SK-N-SH treated with all-trans-retinoic acid at 6 μM for 48 hours (cell line): ENCODE measurements at regions not wholly inside any gene's neighbourhood (a gene's known extent, or its start where the extent isn't known, plus 50 kb on each side); places are given as distances from the start of the nearest gene placed in this dataset.

Experiments
- ATAC-seq: fragments of 200-7000 bp; cut with Tn5 transposase; 3 replicates; pipeline ENCODE4 v1.9.1; 2020; ENCODE audit warnings: mild to moderate bottlenecking, moderate library complexity
- ARNTL ChIP-seq: fragments of 450-650 bp; formaldehyde crosslinking; IDR thresholded peaks from 2 replicates; pipeline ENCODE4 v1.5.0; 2020; ENCODE audit warnings: low read depth, mild to moderate bottlenecking, moderate library complexity, borderline replicate concordance
- BACH2 ChIP-seq: fragments of 250-450 bp; sonication (Bioruptor Pico); IDR thresholded peaks from 2 replicates; pipeline ENCODE4 v1.9.0; 2021; ENCODE audit warnings: mild to moderate bottlenecking, borderline replicate concordance
- CREB5 ChIP-seq: fragments of 250-450 bp; sonication (Bioruptor Pico); IDR thresholded peaks from 2 replicates; pipeline ENCODE4 v1.5.1; 2020; ENCODE audit warnings: low read depth, mild to moderate bottlenecking, moderate library complexity
- CSDC2 ChIP-seq: fragments of 250-450 bp; sonication (Bioruptor Pico); IDR thresholded peaks from 2 replicates; pipeline ENCODE4 v1.5.0; 2020; ENCODE audit warnings: mild to moderate bottlenecking, moderate library complexity
- GLIS3 ChIP-seq: fragments of 250-450 bp; sonication (Bioruptor Pico); IDR thresholded peaks from 2 replicates; pipeline ENCODE4 v1.5.0; 2020; ENCODE audit warnings: mild to moderate bottlenecking, moderate library complexity
- ISL1 ChIP-seq: fragments of 250-450 bp; sonication (Bioruptor Pico); IDR thresholded peaks from 2 replicates; pipeline ENCODE4 v2.1.2; 2022; ENCODE audit warnings: mild to moderate bottlenecking, moderate library complexity
- OSR1 ChIP-seq: fragments of 250-450 bp; sonication (Bioruptor Pico); IDR thresholded peaks from 2 replicates; pipeline ENCODE4 v1.8.0; 2022; ENCODE audit warnings: moderate library complexity, mild to moderate bottlenecking, inconsistent platforms
- PATZ1 ChIP-seq: fragments of 250-450 bp; sonication (Bioruptor Pico); IDR thresholded peaks from 2 replicates; pipeline ENCODE4 v1.8.0; 2020; ENCODE audit warnings: mild to moderate bottlenecking, moderate library complexity, borderline replicate concordance
- POU6F1 ChIP-seq: fragments of 250-450 bp; sonication (Bioruptor Pico); IDR thresholded peaks from 2 replicates; pipeline ENCODE4 v1.8.0; 2021; ENCODE audit warnings: low read depth, mild to moderate bottlenecking, moderate library complexity, borderline replicate concordance
- PPARA ChIP-seq: fragments of 250-450 bp; sonication (Bioruptor Pico); IDR thresholded peaks from 2 replicates; pipeline ENCODE4 v1.5.0; 2020; ENCODE audit warnings: mild to moderate bottlenecking, borderline replicate concordance
- RARB ChIP-seq: fragments of 250-450 bp; sonication (Bioruptor Pico); IDR thresholded peaks from 2 replicates; pipeline ENCODE4 v1.8.0; 2021; ENCODE audit warnings: mild to moderate bottlenecking, moderate library complexity
- TCF4 ChIP-seq: fragments of 250-450 bp; sonication (Bioruptor Pico); IDR thresholded peaks from 2 replicates; pipeline ENCODE4 v1.8.0; 2021; ENCODE audit warnings: mild to moderate bottlenecking, moderate library complexity, borderline replicate concordance
- TOX ChIP-seq: fragments of 250-450 bp; sonication (Bioruptor Pico); IDR thresholded peaks from 2 replicates; pipeline ENCODE4 v1.8.0; 2021; ENCODE audit warnings: mild to moderate bottlenecking, moderate library complexity, borderline replicate concordance
- TSHZ2 ChIP-seq: fragments of 250-450 bp; sonication (Bioruptor Pico); IDR thresholded peaks from 2 replicates; pipeline ENCODE4 v1.5.0; 2020; ENCODE audit warnings: mild to moderate bottlenecking, moderate library complexity
- ZC3H10 ChIP-seq: fragments of 250-450 bp; sonication (Bioruptor Pico); IDR thresholded peaks from 2 replicates; pipeline ENCODE4 v1.5.1; 2021; ENCODE audit warnings: mild to moderate bottlenecking, moderate library complexity
- ZFP3 ChIP-seq: fragments of 250-450 bp; sonication (Bioruptor Pico); IDR thresholded peaks from 2 replicates; pipeline ENCODE4 v1.5.0; 2020; ENCODE audit warnings: mild to moderate bottlenecking, moderate library complexity
- ZFP30 ChIP-seq: fragments of 450-650 bp; formaldehyde crosslinking; IDR thresholded peaks from 2 replicates; pipeline ENCODE4 v1.5.0; 2022; ENCODE audit warnings: mild to moderate bottlenecking, moderate library complexity
- ZNF70 ChIP-seq: fragments of 450-650 bp; formaldehyde crosslinking; IDR thresholded peaks from 2 replicates; pipeline ENCODE4 v1.5.0; 2020; ENCODE audit warnings: mild to moderate bottlenecking, moderate library complexity

GRCh38 chr5:171640480-171640879 lies 145.1 kb upstream of the SMIM23 start:
- no peak for ATAC-seq

GRCh38 chr5:171641891-171642290 lies 143.7 kb upstream of the SMIM23 start:
- TF ChIP-seq POU6F1 (CRISPR knock-in tag) (no peak), OSR1 (CRISPR knock-in tag) (no peak), ZNF70 (CRISPR knock-in tag) (no peak), CREB5 (CRISPR knock-in tag) (no peak), PPARA (no peak), BACH2 (CRISPR knock-in tag) (no peak), ZFP30 (CRISPR knock-in tag) (no peak), TCF4 (CRISPR knock-in tag) (no peak), PATZ1 (CRISPR knock-in tag) (no peak), TOX (CRISPR knock-in tag) (no peak), RARB (CRISPR knock-in tag) (no peak), ZC3H10 (CRISPR knock-in tag) (no peak), ARNTL (no peak), ISL1 (CRISPR knock-in tag) (no peak)
- TF ChIP-seq, all 23 proteins: peak for 0
- ATAC-seq = no peak

More at GRCh38 chr5:171640480-171640879, 145.1 kb upstream of the SMIM23 start:
- TF ChIP-seq CREB5 (CRISPR knock-in tag) (no peak), ZFP3 (CRISPR knock-in tag) (no peak), ARNTL (no peak), GLIS3 (CRISPR knock-in tag) (no peak), BACH2 (CRISPR knock-in tag) (no peak), TOX (CRISPR knock-in tag) (no peak), OSR1 (CRISPR knock-in tag) (no peak), CSDC2 (CRISPR knock-in tag) (no peak), PPARA (no peak)

- TF ChIP-seq TCF4 (CRISPR knock-in tag) (no peak), CREB5 (CRISPR knock-in tag) (no peak), PATZ1 (CRISPR knock-in tag) (no peak), OSR1 (CRISPR knock-in tag) (no peak), ZFP30 (CRISPR knock-in tag) (no peak), BACH2 (CRISPR knock-in tag) (no peak), ZFP3 (CRISPR knock-in tag) (no peak), TSHZ2 (CRISPR knock-in tag) (no peak), TOX (CRISPR knock-in tag) (no peak), ZNF70 (CRISPR knock-in tag) (no peak), ISL1 (CRISPR knock-in tag) (no peak), POU6F1 (CRISPR knock-in tag) (no peak), CSDC2 (CRISPR knock-in tag) (no peak)
- no peak for ATAC-seq
Observed at GRCh38 chr5:171642894-171643293, 142.7 kb upstream of the SMIM23 start.
